ENCODE measurements at regions not wholly inside any gene's neighbourhood (a gene's known extent, or its start where the extent isn't known, plus 50 kb on each side); places are given as distances from the start of the nearest gene placed in this dataset.

GRCh38 chr20:48102931-48103660 is 317.8 kb upstream of the SULF2 start:
- TF ChIP-seq POLR2A (IDR thresholded peaks at IDR 0.05) (no peak), CTCF (IDR thresholded peaks at IDR 0.05) (no peak)

All from right lobe of liver (tissue), 4 donors.